OCI-LY1 (cell line): ENCODE measurements at regions not wholly inside any gene's neighbourhood (a gene's known extent, or its start where the extent isn't known, plus 50 kb on each side); places are given as distances from the start of the nearest gene placed in this dataset.

ENCODE experiments used
- H2AFZ ChIP-seq: fragments of 200-600 bp; sonication (generic), shearing (Covaris generic); 2 replicates; pipeline ENCODE4 v1.6.0; 2014; ENCODE audit warnings: antibody characterized with exemption, mild to moderate bottlenecking, low read length
- H3F3A ChIP-seq: fragments of 200-600 bp; sonication (generic), shearing (Covaris generic); 2 replicates; pipeline ENCODE4 v1.6.0; 2014; ENCODE audit warnings: mild to moderate bottlenecking, antibody characterized with exemption, low read length, moderate library complexity; ENCODE audit not compliant: insufficient read depth
- H3K27ac ChIP-seq: fragments of 200-600 bp; sonication (generic); 2 replicates; pipeline ENCODE4 v1.5.1; 2014; ENCODE audit warnings: low read length, mixed run types, mild to moderate bottlenecking, low read depth; ENCODE audit not compliant: poor library complexity, severe bottlenecking
- H3K27me3 ChIP-seq: fragments of 200-600 bp; sonication (generic); 2 replicates; pipeline ENCODE4 v1.6.0; 2014; ENCODE audit warnings: antibody characterized with exemption, mild to moderate bottlenecking, low read length, moderate library complexity; ENCODE audit not compliant: insufficient read depth
- H3K36me3 ChIP-seq: fragments of 200-600 bp; sonication (generic); 2 replicates; pipeline ENCODE4 v1.6.1; 2014; ENCODE audit warnings: mild to moderate bottlenecking, antibody characterized with exemption, low read length, moderate library complexity, mixed read lengths; ENCODE audit not compliant: insufficient read depth
- H3K4me1 ChIP-seq: fragments of 200-600 bp; sonication (generic); 2 replicates; pipeline ENCODE4 v1.5.1; 2014; ENCODE audit warnings: mild to moderate bottlenecking, low read length, moderate library complexity; ENCODE audit not compliant: insufficient read depth, severe bottlenecking
- H3K4me2 ChIP-seq: fragments of 200-600 bp; sonication (generic), shearing (Covaris generic); 2 replicates; pipeline ENCODE4 v1.6.1; 2014; ENCODE audit warnings: low read length
- H3K4me3 ChIP-seq: fragments of 200-600 bp; sonication (generic); 2 replicates; pipeline ENCODE4 v1.5.1; 2014; ENCODE audit warnings: low read length, low read depth, mild to moderate bottlenecking, mixed read lengths; ENCODE audit not compliant: poor library complexity, severe bottlenecking
- H3K79me2 ChIP-seq: fragments of 200-600 bp; shearing (Covaris generic); 2 replicates; pipeline ENCODE4 v1.6.1; 2016; ENCODE audit warnings: mixed run types, low read length, mixed read lengths; ENCODE audit not compliant: insufficient read depth
- H3K9ac ChIP-seq: fragments of 200-600 bp; sonication (generic), shearing (Covaris generic); 2 replicates; pipeline ENCODE4 v1.6.1; 2014; ENCODE audit warnings: mild to moderate bottlenecking, low read length, mixed read lengths
- H3K9me2 ChIP-seq: fragments of 200-600 bp; sonication (generic), shearing (Covaris generic); 2 replicates; pipeline ENCODE4 v1.6.1; 2014; ENCODE audit warnings: low read depth, mild to moderate bottlenecking, low read length, mixed read lengths
- H3K9me3 ChIP-seq: fragments of 200-600 bp; shearing (Covaris generic); 2 replicates; pipeline ENCODE4 v1.6.1; 2014; ENCODE audit warnings: low read length, mixed read lengths
- H4K20me1 ChIP-seq: fragments of 200-600 bp; sonication (generic), shearing (Covaris generic); 2 replicates; pipeline ENCODE4 v1.6.0; 2016; ENCODE audit warnings: mild to moderate bottlenecking, low read length; ENCODE audit not compliant: insufficient read depth
- CTCF ChIP-seq: fragments of 200-600 bp; sonication (generic), shearing (Covaris generic); IDR thresholded peaks from 2 replicates; pipeline ENCODE4 v1.5.1; 2017; ENCODE audit warnings: mild to moderate bottlenecking, antibody characterized with exemption, low read length, moderate library complexity, mixed read lengths
- EZH2 ChIP-seq: fragments of 200-600 bp; sonication (generic), shearing (Covaris generic); IDR thresholded peaks from 2 replicates; pipeline ENCODE4 v1.8.0; 2017; ENCODE audit warnings: borderline replicate concordance, mixed run types, mild to moderate bottlenecking, antibody characterized with exemption, low read length, moderate library complexity, mixed read lengths

- Histone ChIP-seq H3K79me2 (no peaks in the 10 kb centered on the region), H3K4me3 (no peak overlapping the region), H3K36me3 (no peaks in the 10 kb centered on the region), H3K9ac (no peak overlapping the region), H3K4me2 (no peak overlapping the region), H3K9me2 (no peaks in the 10 kb centered on the region), H3K27me3 (no peaks in the 10 kb centered on the region), H3K4me1 (peaks cover 2% of the 10 kb centered on the region), H3F3A (no peaks in the 10 kb centered on the region), H4K20me1 (no peaks in the 10 kb centered on the region), H3K9me3 (no peaks in the 10 kb centered on the region), H2AFZ (no peak overlapping the region), H3K27ac (no peak overlapping the region)
- TF ChIP-seq EZH2 (no peak), CTCF (no peak)
Observed at GRCh38 chr22:49531368-49531791, 296.3 kb downstream of the BRD1 start.

GRCh38 chr22:49530671-49531367, 296.9 kb downstream of the BRD1 start:
- Histone ChIP-seq H3K27me3 (no peaks in the 10 kb centered on the region), H3K79me2 (no peaks in the 10 kb centered on the region), H4K20me1 (no peaks in the 10 kb centered on the region), H3K9me2 (no peaks in the 10 kb centered on the region), H3K4me2 (no peak overlapping the region), H3K4me3 (no peak overlapping the region), H2AFZ (no peak overlapping the region), H3K27ac (no peak overlapping the region), H3K36me3 (no peaks in the 10 kb centered on the region), H3K4me1 (peaks cover 4% of the 10 kb centered on the region), H3K9me3 (no peaks in the 10 kb centered on the region), H3F3A (no peaks in the 10 kb centered on the region), H3K9ac (no peak overlapping the region)
- TF ChIP-seq EZH2, result no peak
- TF ChIP-seq CTCF, result no peak

- Histone ChIP-seq H2AFZ (no peak overlapping the region), H3K36me3 (no peaks in the 10 kb centered on the region; the same call in 1 of the 2 replicates), H3K27ac (no peak overlapping the region), H3K4me3 (no peak overlapping the region), H3K4me1 (peaks cover 4% of the 10 kb centered on the region), H3F3A (no peaks in the 10 kb centered on the region), H4K20me1 (no peaks in the 10 kb centered on the region), H3K79me2 (no peaks in the 10 kb centered on the region), H3K4me2 (no peak overlapping the region), H3K9me3 (no peaks in the 10 kb centered on the region), H3K9me2 (no peaks in the 10 kb centered on the region), H3K9ac (no peak overlapping the region), H3K27me3 (no peaks in the 10 kb centered on the region)
- TF ChIP-seq CTCF, result no peak
- no peak for TF ChIP-seq EZH2
Observed at GRCh38 chr22:49528420-49528720, 299.3 kb downstream of the BRD1 start.
